ENCODE measurements at regions not wholly inside any gene's neighbourhood (a gene's known extent, or its start where the extent isn't known, plus 50 kb on each side); places are given as distances from the start of the nearest gene placed in this dataset.

GRCh38 chr11:70020336-70021214 is 57.5 kb upstream of the ANO1 start:
- POLR2A ChIA-PET = no interaction called here
- H3K36me3 Mint-ChIP-seq (ENCODE audit: low read depth) = no peaks in the 10 kb centered on the region
- H3K4me1 Mint-ChIP-seq = peaks cover 2% of the 10 kb centered on the region
- H3K27me3 Mint-ChIP-seq = no peaks in the 10 kb centered on the region
- no peaks in the 10 kb centered on the region for H3K9me3 Mint-ChIP-seq
- no peak for DNase-seq
- H3K27ac Mint-ChIP-seq = no peak overlapping the region
- no peak overlapping the region for H3K4me3 Mint-ChIP-seq
- CTCF ChIA-PET = no interaction called here

- Mint-ChIP-seq H3K36me3 (ENCODE audit: low read depth) (no peaks in the 10 kb centered on the region), H3K4me1 (peaks cover 2% of the 10 kb centered on the region), H3K27ac (no peak overlapping the region), H3K9me3 (no peaks in the 10 kb centered on the region), H3K4me3 (no peak overlapping the region), H3K27me3 (no peaks in the 10 kb centered on the region)
- ChIA-PET POLR2A (no interaction called here), CTCF (no interaction called here)
- DNase-seq = no peak
Observed at GRCh38 chr11:70021586-70021985, 56.5 kb upstream of the ANO1 start.

GRCh38 chr11:70024036-70024772 is 53.9 kb upstream of the ANO1 start:
- Mint-ChIP-seq H3K27ac (no peak overlapping the region), H3K9me3 (no peaks in the 10 kb centered on the region), H3K27me3 (no peaks in the 10 kb centered on the region), H3K36me3 (ENCODE audit: low read depth) (no peaks in the 10 kb centered on the region), H3K4me1 (no peaks in the 10 kb centered on the region), H3K4me3 (no peak overlapping the region)
- CTCF ChIA-PET = no interaction called here
- POLR2A ChIA-PET = no interaction called here
- DNase-seq = no peak

GRCh38 chr11:70024773-70025045 is 53.4 kb upstream of the ANO1 start:
- no peaks in the 10 kb centered on the region for H3K36me3 Mint-ChIP-seq (ENCODE audit: low read depth)
- H3K4me3 Mint-ChIP-seq = no peak overlapping the region
- no peak for DNase-seq
- POLR2A ChIA-PET = no interaction called here
- CTCF ChIA-PET = no interaction called here
- no peaks in the 10 kb centered on the region for H3K4me1 Mint-ChIP-seq
- no peaks in the 10 kb centered on the region for H3K9me3 Mint-ChIP-seq
- H3K27me3 Mint-ChIP-seq = no peaks in the 10 kb centered on the region
- no peak overlapping the region for H3K27ac Mint-ChIP-seq

- no peaks in the 10 kb centered on the region for H3K27me3 Mint-ChIP-seq
- no peaks in the 10 kb centered on the region for H3K36me3 Mint-ChIP-seq (ENCODE audit: low read depth)
- H3K4me3 Mint-ChIP-seq = no peak overlapping the region
- no peaks in the 10 kb centered on the region for H3K4me1 Mint-ChIP-seq
- no peak overlapping the region for H3K27ac Mint-ChIP-seq
- CTCF ChIA-PET = no interaction called here
- no peaks in the 10 kb centered on the region for H3K9me3 Mint-ChIP-seq
- POLR2A ChIA-PET = no interaction called here
- no peak for DNase-seq
Observed at GRCh38 chr11:70025308-70025707, 52.8 kb upstream of the ANO1 start.

- ChIA-PET POLR2A (no interaction called here), CTCF (no interaction called here)
- no peak overlapping the region for H3K27ac Mint-ChIP-seq
- DNase-seq = no peak
- H3K36me3 Mint-ChIP-seq (ENCODE audit: low read depth) = no peaks in the 10 kb centered on the region
- no peaks in the 10 kb centered on the region for H3K4me1 Mint-ChIP-seq
- no peaks in the 10 kb centered on the region for H3K9me3 Mint-ChIP-seq
- H3K27me3 Mint-ChIP-seq = no peaks in the 10 kb centered on the region
- H3K4me3 Mint-ChIP-seq = no peak overlapping the region
Observed at GRCh38 chr11:70026012-70026411, 52.1 kb upstream of the ANO1 start.

GRCh38 chr11:70026726-70027125 is 51.4 kb upstream of the ANO1 start:
- no peak overlapping the region for H3K27ac Mint-ChIP-seq
- DNase-seq = no peak
- no peaks in the 10 kb centered on the region for H3K36me3 Mint-ChIP-seq (ENCODE audit: low read depth)
- H3K27me3 Mint-ChIP-seq = no peaks in the 10 kb centered on the region
- CTCF ChIA-PET = no interaction called here
- no peak overlapping the region for H3K4me3 Mint-ChIP-seq
- no peaks in the 10 kb centered on the region for H3K9me3 Mint-ChIP-seq
- no peaks in the 10 kb centered on the region for H3K4me1 Mint-ChIP-seq
- POLR2A ChIA-PET = no interaction called here

- Mint-ChIP-seq H3K9me3 (no peaks in the 10 kb centered on the region), H3K4me3 (no peak overlapping the region), H3K27me3 (no peaks in the 10 kb centered on the region), H3K4me1 (no peaks in the 10 kb centered on the region), H3K27ac (no peak overlapping the region), H3K36me3 (ENCODE audit: low read depth) (no peaks in the 10 kb centered on the region)
- no peak for DNase-seq
- ChIA-PET POLR2A (no interaction called here), CTCF (no interaction called here)
Observed at GRCh38 chr11:70027451-70027850, 50.7 kb upstream of the ANO1 start.

GRCh38 chr11:70028147-70028855 is 49.8 kb upstream of the ANO1 start:
- CTCF ChIA-PET = no interaction called here

More at GRCh38 chr11:70028147-70028855, 49.8 kb upstream of the ANO1 start:
- no peak for DNase-seq
- H3K27me3 Mint-ChIP-seq = no peaks in the 10 kb centered on the region
- H3K4me3 Mint-ChIP-seq = no peak overlapping the region
- POLR2A ChIA-PET = no interaction called here
- H3K4me1 Mint-ChIP-seq = no peaks in the 10 kb centered on the region
- H3K36me3 Mint-ChIP-seq (ENCODE audit: low read depth) = no peaks in the 10 kb centered on the region
- no peak overlapping the region for H3K27ac Mint-ChIP-seq
- no peaks in the 10 kb centered on the region for H3K9me3 Mint-ChIP-seq
